SK-N-SH treated with all-trans-retinoic acid at 6 μM for 48 hours (cell line): ENCODE measurements at regions not wholly inside any gene's neighbourhood (a gene's known extent, or its start where the extent isn't known, plus 50 kb on each side); places are given as distances from the start of the nearest gene placed in this dataset.

ENCODE experiments used
- ATAC-seq: fragments of 200-7000 bp; cut with Tn5 transposase; 3 replicates; pipeline ENCODE4 v1.9.1; 2020; ENCODE audit warnings: mild to moderate bottlenecking, moderate library complexity
- BACH2 ChIP-seq: fragments of 250-450 bp; sonication (Bioruptor Pico); IDR thresholded peaks from 2 replicates; pipeline ENCODE4 v1.9.0; 2021; ENCODE audit warnings: mild to moderate bottlenecking, borderline replicate concordance
- CSDC2 ChIP-seq: fragments of 250-450 bp; sonication (Bioruptor Pico); IDR thresholded peaks from 2 replicates; pipeline ENCODE4 v1.5.0; 2020; ENCODE audit warnings: mild to moderate bottlenecking, moderate library complexity
- ESRRG ChIP-seq: fragments of 250-450 bp; sonication (Bioruptor Pico); IDR thresholded peaks from 2 replicates; pipeline ENCODE4 v1.6.1; 2021; ENCODE audit warnings: mild to moderate bottlenecking
- GLIS3 ChIP-seq: fragments of 250-450 bp; sonication (Bioruptor Pico); IDR thresholded peaks from 2 replicates; pipeline ENCODE4 v1.5.0; 2020; ENCODE audit warnings: mild to moderate bottlenecking, moderate library complexity
- ISL1 ChIP-seq: fragments of 250-450 bp; sonication (Bioruptor Pico); IDR thresholded peaks from 2 replicates; pipeline ENCODE4 v2.1.2; 2022; ENCODE audit warnings: mild to moderate bottlenecking, moderate library complexity
- OSR1 ChIP-seq: fragments of 250-450 bp; sonication (Bioruptor Pico); IDR thresholded peaks from 2 replicates; pipeline ENCODE4 v1.8.0; 2022; ENCODE audit warnings: moderate library complexity, mild to moderate bottlenecking, inconsistent platforms
- PPARA ChIP-seq: fragments of 250-450 bp; sonication (Bioruptor Pico); IDR thresholded peaks from 2 replicates; pipeline ENCODE4 v1.5.0; 2020; ENCODE audit warnings: mild to moderate bottlenecking, borderline replicate concordance
- RARB ChIP-seq: fragments of 250-450 bp; sonication (Bioruptor Pico); IDR thresholded peaks from 2 replicates; pipeline ENCODE4 v1.8.0; 2021; ENCODE audit warnings: mild to moderate bottlenecking, moderate library complexity
- TOX ChIP-seq: fragments of 250-450 bp; sonication (Bioruptor Pico); IDR thresholded peaks from 2 replicates; pipeline ENCODE4 v1.8.0; 2021; ENCODE audit warnings: mild to moderate bottlenecking, moderate library complexity, borderline replicate concordance
- ZC3H10 ChIP-seq: fragments of 250-450 bp; sonication (Bioruptor Pico); IDR thresholded peaks from 2 replicates; pipeline ENCODE4 v1.5.1; 2021; ENCODE audit warnings: mild to moderate bottlenecking, moderate library complexity
- ZFP3 ChIP-seq: fragments of 250-450 bp; sonication (Bioruptor Pico); IDR thresholded peaks from 2 replicates; pipeline ENCODE4 v1.5.0; 2020; ENCODE audit warnings: mild to moderate bottlenecking, moderate library complexity
- ZFP30 ChIP-seq: fragments of 450-650 bp; formaldehyde crosslinking; IDR thresholded peaks from 2 replicates; pipeline ENCODE4 v1.5.0; 2022; ENCODE audit warnings: mild to moderate bottlenecking, moderate library complexity
- ZNF565 ChIP-seq: fragments of 450-650 bp; formaldehyde crosslinking; conservative IDR thresholded peaks from 2 replicates; pipeline ENCODE4 v1.5.0; 2020; ENCODE audit warnings: low read depth, mild to moderate bottlenecking, moderate library complexity
- ZNF70 ChIP-seq: fragments of 450-650 bp; formaldehyde crosslinking; IDR thresholded peaks from 2 replicates; pipeline ENCODE4 v1.5.0; 2020; ENCODE audit warnings: mild to moderate bottlenecking, moderate library complexity
- ZNF8 ChIP-seq: fragments of 450-650 bp; formaldehyde crosslinking; IDR thresholded peaks from 2 replicates; pipeline ENCODE4 v1.5.0; 2020; ENCODE audit warnings: mild to moderate bottlenecking, moderate library complexity
- TF ChIP-seq, protein P1 (sequence below): fragments of 250-450 bp; sonication (Bioruptor Pico); IDR thresholded peaks from 2 replicates; pipeline ENCODE4 v1.5.1; 2021; ENCODE audit warnings: mild to moderate bottlenecking, moderate library complexity
- TF ChIP-seq, protein P2 (sequence below): fragments of 250-450 bp; sonication (Bioruptor Pico); IDR thresholded peaks from 2 replicates; pipeline ENCODE4 v1.8.0; 2020; ENCODE audit warnings: mild to moderate bottlenecking, moderate library complexity, borderline replicate concordance
- TF ChIP-seq, protein P3 (sequence below): fragments of 250-450 bp; sonication (Bioruptor Pico); IDR thresholded peaks from 2 replicates; pipeline ENCODE4 v1.8.0; 2021; ENCODE audit warnings: low read depth, mild to moderate bottlenecking, moderate library complexity, borderline replicate concordance
- TF ChIP-seq, protein P4 (sequence below): fragments of 250-450 bp; sonication (Bioruptor Pico); IDR thresholded peaks from 2 replicates; pipeline ENCODE4 v1.5.0; 2020; ENCODE audit warnings: mild to moderate bottlenecking, moderate library complexity
- TF ChIP-seq, protein P5 (sequence below): fragments of 250-450 bp; sonication (Bioruptor Pico); IDR thresholded peaks from 2 replicates; pipeline ENCODE4 v1.5.1; 2020; ENCODE audit warnings: low read depth, mild to moderate bottlenecking, moderate library complexity

DNA sequence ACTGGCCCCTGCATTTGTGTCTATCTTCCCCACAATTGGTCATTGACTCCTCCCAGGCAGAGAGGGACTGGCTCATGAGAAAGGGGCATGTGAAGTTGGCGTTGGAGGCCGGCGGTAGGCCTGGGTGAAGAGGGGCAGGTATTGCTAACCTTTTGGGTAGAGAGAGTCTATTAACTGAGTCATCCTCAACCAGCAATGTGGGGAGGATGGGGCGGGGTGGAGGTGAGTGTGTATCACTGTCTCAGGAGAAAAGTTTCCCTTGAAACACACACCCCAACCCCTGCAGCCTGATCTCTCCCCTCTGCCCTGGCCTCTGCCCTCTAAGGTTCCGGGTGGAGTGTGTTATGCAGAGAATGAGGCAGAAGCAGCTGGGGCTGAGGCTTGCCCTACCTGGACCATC, 60.1 kb upstream of the PHF21B start:
- ATAC-seq, result no peak
- TF ChIP-seq TOX (CRISPR knock-in tag), result no peak
- TF ChIP-seq, protein P1, sequence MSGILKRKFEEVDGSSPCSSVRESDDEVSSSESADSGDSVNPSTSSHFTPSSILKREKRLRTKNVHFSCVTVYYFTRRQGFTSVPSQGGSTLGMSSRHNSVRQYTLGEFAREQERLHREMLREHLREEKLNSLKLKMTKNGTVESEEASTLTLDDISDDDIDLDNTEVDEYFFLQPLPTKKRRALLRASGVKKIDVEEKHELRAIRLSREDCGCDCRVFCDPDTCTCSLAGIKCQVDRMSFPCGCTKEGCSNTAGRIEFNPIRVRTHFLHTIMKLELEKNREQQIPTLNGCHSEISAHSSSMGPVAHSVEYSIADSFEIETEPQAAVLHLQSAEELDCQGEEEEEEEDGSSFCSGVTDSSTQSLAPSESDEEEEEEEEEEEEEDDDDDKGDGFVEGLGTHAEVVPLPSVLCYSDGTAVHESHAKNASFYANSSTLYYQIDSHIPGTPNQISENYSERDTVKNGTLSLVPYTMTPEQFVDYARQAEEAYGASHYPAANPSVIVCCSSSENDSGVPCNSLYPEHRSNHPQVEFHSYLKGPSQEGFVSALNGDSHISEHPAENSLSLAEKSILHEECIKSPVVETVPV (CRISPR knock-in tag), result no peak
- TF ChIP-seq OSR1 (CRISPR knock-in tag), result no peak
- TF ChIP-seq, protein P2, sequence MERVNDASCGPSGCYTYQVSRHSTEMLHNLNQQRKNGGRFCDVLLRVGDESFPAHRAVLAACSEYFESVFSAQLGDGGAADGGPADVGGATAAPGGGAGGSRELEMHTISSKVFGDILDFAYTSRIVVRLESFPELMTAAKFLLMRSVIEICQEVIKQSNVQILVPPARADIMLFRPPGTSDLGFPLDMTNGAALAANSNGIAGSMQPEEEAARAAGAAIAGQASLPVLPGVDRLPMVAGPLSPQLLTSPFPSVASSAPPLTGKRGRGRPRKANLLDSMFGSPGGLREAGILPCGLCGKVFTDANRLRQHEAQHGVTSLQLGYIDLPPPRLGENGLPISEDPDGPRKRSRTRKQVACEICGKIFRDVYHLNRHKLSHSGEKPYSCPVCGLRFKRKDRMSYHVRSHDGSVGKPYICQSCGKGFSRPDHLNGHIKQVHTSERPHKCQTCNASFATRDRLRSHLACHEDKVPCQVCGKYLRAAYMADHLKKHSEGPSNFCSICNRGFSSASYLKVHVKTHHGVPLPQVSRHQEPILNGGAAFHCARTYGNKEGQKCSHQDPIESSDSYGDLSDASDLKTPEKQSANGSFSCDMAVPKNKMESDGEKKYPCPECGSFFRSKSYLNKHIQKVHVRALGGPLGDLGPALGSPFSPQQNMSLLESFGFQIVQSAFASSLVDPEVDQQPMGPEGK (CRISPR knock-in tag), result no peak

DNA sequence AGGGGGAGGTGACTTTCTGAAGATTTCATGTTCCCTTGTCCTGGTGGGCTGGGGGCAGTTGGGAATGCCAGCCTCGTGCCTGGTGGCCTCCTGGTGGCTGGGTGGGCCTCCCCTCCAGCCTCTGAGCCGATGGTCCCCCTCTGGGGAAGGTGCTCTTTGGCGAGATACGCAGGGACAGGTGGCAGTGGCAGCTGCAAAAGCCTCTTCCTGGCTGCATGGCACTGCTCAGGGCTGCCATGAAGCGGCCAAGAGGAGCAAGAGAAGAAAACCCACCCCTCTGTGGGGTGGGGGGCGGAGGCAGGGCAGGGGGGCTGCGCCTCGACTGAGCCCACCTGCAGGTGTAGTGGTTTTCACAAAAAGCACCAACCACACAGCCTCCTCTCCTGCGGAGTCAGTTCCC, 61.8 kb upstream of the PHF21B start:
- TF ChIP-seq ESRRG (CRISPR knock-in tag) (no peak), ZNF8 (CRISPR knock-in tag) (no peak), OSR1 (CRISPR knock-in tag) (no peak), ZNF70 (CRISPR knock-in tag) (no peak), PPARA (no peak), ZFP3 (CRISPR knock-in tag) (no peak)
- no peak for ATAC-seq

DNA sequence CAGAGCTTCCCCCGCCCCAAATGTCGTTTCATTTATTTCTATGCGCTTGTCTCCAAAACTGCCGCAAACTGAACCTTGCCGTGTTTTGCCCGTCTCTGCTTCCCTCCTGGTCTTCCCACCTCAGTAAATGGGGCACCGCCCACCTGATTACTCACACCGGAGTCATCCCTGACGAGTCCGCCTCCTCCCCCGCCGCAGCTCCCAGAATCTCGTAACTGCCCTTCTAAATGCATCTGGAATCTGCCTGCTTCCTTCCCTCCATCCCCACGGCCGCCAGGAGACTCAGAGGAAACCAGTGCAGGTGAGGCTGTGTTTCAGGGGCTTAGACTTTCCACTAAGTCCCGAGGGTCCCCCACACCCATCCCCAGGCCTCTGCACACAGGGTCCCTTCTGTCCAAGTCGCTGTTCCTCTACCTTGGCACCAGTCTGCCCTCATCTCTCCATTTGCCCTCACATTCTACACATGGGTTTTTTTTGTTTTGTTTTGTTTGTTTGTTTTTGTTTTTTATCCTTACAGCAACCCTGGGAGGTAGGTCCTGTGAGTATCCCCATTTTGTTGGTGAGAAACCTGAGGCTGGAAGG, 62.6 kb upstream of the PHF21B start:
- TF ChIP-seq ZNF70 (CRISPR knock-in tag) (no peak), ESRRG (CRISPR knock-in tag) (no peak), ZNF8 (CRISPR knock-in tag) (no peak), PPARA (no peak), TOX (CRISPR knock-in tag) (no peak), CSDC2 (no peak), ZC3H10 (CRISPR knock-in tag) (no peak), OSR1 (CRISPR knock-in tag) (no peak), ZNF565 (no peak), ZFP30 (CRISPR knock-in tag) (no peak), GLIS3 (no peak), BACH2 (CRISPR knock-in tag) (no peak), ZFP3 (CRISPR knock-in tag) (no peak), RARB (CRISPR knock-in tag) (no peak), ISL1 (CRISPR knock-in tag) (no peak)
- TF ChIP-seq, protein P3, sequence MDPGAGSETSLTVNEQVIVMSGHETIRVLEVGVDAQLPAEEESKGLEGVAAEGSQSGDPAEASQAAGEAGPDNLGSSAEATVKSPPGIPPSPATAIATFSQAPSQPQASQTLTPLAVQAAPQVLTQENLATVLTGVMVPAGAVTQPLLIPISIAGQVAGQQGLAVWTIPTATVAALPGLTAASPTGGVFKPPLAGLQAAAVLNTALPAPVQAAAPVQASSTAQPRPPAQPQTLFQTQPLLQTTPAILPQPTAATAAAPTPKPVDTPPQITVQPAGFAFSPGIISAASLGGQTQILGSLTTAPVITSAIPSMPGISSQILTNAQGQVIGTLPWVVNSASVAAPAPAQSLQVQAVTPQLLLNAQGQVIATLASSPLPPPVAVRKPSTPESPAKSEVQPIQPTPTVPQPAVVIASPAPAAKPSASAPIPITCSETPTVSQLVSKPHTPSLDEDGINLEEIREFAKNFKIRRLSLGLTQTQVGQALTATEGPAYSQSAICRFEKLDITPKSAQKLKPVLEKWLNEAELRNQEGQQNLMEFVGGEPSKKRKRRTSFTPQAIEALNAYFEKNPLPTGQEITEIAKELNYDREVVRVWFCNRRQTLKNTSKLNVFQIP, result no peak
- TF ChIP-seq, protein P4, sequence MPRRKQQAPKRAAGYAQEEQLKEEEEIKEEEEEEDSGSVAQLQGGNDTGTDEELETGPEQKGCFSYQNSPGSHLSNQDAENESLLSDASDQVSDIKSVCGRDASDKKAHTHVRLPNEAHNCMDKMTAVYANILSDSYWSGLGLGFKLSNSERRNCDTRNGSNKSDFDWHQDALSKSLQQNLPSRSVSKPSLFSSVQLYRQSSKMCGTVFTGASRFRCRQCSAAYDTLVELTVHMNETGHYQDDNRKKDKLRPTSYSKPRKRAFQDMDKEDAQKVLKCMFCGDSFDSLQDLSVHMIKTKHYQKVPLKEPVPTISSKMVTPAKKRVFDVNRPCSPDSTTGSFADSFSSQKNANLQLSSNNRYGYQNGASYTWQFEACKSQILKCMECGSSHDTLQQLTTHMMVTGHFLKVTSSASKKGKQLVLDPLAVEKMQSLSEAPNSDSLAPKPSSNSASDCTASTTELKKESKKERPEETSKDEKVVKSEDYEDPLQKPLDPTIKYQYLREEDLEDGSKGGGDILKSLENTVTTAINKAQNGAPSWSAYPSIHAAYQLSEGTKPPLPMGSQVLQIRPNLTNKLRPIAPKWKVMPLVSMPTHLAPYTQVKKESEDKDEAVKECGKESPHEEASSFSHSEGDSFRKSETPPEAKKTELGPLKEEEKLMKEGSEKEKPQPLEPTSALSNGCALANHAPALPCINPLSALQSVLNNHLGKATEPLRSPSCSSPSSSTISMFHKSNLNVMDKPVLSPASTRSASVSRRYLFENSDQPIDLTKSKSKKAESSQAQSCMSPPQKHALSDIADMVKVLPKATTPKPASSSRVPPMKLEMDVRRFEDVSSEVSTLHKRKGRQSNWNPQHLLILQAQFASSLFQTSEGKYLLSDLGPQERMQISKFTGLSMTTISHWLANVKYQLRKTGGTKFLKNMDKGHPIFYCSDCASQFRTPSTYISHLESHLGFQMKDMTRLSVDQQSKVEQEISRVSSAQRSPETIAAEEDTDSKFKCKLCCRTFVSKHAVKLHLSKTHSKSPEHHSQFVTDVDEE (CRISPR knock-in tag), result no peak
- TF ChIP-seq, protein P5, sequence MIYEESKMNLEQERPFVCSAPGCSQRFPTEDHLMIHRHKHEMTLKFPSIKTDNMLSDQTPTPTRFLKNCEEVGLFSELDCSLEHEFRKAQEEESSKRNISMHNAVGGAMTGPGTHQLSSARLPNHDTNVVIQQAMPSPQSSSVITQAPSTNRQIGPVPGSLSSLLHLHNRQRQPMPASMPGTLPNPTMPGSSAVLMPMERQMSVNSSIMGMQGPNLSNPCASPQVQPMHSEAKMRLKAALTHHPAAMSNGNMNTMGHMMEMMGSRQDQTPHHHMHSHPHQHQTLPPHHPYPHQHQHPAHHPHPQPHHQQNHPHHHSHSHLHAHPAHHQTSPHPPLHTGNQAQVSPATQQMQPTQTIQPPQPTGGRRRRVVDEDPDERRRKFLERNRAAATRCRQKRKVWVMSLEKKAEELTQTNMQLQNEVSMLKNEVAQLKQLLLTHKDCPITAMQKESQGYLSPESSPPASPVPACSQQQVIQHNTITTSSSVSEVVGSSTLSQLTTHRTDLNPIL, result no peak
- TF ChIP-seq, protein P2 (CRISPR knock-in tag), result no peak
- peak; percentile 55; the same call in 2 of the 3 replicates for ATAC-seq
